HG03558 (cell line): ENCODE measurements at regions not wholly inside any gene's neighbourhood (a gene's known extent, or its start where the extent isn't known, plus 50 kb on each side); places are given as distances from the start of the nearest gene placed in this dataset.
"Not testable (repeated sequence)": the region's sequence is repeated elsewhere in the genome, so short reads cannot be mapped to it uniquely, and the experiment has no call there.

Experiments used
- ATAC-seq: cut with Tn5 transposase; IDR thresholded peaks from one replicate; pipeline ENCODE4 v1.9.1; 2021; ENCODE audit warnings: moderate number of reproducible peaks; ENCODE audit not compliant: unreplicated experiment; ENCODE audit errors: extremely low read depth

DNA sequence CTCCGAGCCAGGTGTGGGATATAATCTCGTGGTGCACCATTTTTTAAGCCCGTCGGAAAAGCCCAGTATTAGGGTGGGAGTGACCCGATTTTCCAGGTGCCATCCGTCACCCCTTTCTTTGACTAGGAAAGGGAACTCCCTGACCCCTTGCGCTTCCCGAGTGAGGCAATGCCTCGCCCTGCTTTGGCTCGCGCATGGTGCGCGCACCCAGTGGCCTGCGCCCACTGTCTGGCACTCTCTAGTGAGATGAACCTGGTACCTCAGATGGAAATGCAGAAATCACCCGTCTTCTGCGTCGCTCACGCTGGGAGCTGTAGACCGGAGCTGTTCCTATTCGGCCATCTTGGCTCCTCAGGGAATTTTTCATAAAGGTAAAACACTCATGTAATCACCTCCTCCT lies 63.9 kb downstream of the RWDD3 start:
- not testable (repeated sequence) for ATAC-seq

DNA sequence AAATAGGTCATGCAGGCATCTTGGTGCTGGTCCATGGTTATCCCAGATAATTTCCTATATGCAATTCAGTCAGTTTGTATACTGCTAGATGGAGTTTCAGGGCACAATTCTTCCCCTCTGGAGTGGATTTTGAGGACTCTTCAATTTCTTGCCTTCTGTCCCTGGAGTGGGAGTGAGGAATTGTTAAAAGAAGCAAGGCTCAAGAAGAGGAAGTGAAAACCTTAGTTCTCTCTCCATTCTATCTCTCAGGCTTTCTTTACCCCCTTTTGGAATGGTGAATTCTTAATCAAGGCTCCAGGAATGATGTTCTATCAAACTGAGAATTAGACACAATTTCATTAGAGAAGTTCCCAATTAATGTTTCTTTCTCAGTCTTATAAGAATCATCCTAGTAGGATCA lies 67.1 kb downstream of the RWDD3 start:
- ATAC-seq = no peak

DNA sequence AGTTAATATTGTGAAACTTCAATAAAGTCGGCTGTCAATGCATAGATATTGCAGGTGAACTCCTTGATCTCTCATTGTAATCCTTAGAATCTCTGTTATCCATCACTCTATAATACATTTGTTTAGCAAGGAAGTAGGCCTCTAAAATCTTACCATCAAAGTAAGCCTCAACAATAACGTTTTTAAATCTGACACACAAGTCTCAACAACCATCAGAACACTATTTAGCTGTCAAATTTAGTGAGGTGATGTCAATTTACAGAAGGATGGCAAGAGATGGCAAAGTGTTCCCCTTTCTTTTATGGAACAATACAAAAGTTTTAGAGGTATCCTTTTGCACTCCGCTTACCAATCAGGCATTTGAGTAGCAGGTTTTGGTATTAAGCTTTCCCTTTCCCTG lies 67.6 kb downstream of the RWDD3 start:
- no peak for ATAC-seq

DNA sequence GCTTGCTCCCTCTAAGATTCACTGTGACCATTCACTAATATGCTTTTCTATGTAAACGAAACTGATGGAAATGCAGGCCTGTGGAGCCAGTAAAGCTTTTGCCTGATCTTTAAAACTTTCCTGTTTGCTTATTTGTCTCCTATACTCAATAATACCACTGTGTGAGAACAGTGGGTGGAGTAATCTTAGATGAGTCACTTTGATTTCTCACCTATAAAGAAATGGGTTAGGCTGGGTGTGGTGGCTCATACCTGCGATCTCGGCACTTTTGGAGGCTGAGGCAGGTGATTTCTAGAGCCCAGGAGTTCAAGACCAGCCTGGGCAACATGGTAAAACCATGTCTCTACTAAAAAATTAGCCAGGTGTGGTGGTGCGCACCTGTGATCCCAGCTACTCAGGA lies 70.8 kb downstream of the RWDD3 start:
- no peak for ATAC-seq

DNA sequence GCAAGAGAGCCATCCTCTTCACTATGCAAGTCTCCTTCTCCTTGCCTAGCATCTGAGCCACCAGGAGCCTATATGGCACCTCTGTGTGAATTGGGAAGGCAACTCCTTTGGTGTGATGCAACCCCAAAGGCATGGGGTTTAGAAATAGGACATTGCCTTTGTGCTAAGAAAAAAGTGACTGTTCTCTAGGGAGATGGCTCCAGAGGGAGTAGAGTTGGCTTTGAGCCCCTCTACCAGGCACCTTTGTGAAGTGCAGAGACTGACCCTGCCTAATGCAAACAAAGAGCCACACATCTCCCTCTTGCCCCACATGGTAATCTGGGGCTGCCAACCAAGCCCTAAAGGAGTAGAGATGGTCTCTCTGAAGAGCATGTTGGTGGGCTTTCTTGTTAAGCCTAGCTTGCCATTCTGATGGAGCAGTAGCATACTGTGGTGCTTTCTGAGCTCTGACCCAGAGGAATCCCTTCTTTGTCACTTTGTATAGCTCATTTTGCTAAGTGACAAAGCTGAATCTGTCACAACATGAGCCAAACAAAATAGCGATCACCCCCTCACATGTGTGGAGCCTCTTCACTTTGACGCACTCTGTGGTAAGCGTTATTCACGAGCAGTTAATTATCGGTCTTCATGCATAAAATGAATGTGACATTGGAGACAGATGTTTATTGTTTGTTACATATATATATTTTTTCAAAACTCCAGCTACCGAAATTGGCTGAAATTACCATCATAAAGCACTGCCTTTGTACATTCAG lies 74.4 kb downstream of the RWDD3 start:
- no peak for ATAC-seq

DNA sequence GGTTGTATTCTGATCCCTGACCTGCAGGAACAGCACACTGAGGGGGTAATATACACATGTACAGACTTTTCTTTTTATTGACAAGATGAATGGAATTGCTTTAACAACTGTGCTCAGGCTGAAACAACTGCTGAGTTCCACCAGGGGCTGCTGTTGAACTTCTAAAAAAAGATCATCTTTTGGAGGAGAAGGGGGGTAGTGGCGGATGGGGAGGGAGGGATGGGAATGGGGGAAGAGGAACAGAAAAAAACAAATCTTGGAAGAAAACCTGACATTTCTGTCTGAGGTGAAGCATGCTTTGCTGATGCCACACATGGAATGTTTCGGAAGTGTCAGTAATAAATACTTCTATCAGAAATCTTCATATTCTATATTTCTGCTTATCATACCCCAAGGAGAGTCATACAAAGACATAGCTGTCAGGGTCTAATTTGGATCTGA lies 75.0 kb downstream of the RWDD3 start:
- ATAC-seq = no peak

DNA sequence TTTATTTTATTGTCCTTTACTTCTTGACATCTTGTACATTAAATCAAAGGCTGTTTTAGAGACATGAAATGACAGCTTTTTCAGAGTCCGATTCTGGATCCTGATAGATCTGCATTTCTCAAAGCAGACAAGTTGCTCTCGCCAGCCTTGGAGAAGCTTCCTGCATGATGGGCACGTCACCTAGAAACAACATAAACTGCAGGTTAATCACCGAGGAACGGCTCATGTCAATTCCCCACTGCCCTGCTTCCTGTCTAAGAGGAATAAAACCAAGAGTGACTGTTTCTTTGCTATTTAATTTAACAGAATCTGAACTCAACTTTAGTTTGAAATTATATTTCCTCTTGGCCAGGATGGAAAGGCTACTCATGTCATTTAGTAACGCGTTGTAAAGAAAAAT lies 77.0 kb downstream of the RWDD3 start:
- no peak for ATAC-seq

DNA sequence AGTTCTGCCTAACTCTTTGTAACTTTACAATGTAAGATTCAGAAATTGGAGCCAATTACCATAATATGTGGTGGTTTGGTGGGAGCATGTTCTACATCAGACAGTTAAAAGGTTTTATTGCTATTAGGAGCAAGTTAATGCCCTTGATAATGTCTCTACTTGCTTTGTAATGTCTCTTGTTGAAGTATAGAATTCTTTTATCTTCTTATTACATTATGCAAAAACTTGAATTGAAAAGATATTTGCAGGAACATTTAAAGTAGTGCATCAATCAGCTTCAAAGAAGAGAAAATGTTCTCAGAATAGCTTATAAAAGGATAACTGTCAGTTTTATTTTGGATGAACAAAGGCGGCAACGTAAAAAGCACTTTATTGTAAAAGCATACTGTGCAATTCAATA lies 77.8 kb downstream of the RWDD3 start:
- no peak for ATAC-seq

DNA sequence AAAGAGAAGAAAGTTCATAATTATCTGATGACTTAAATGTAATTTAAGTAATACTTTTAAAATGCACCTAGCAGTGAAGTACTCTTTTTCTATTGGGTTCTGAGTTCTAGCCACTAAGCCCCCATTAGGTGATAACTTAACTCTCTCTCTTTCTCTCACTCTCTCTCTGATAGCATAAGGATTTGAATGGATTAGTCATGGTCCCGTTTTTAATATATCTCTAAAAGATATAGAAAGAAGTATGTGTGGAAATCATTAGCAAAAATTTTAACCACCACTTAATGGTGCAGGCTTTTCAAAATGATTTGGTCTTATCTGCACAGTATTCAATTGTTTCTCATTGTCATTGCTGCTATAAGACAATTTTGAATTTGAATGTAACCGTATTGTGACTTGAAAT lies 78.2 kb downstream of the RWDD3 start:
- no peak for ATAC-seq

DNA sequence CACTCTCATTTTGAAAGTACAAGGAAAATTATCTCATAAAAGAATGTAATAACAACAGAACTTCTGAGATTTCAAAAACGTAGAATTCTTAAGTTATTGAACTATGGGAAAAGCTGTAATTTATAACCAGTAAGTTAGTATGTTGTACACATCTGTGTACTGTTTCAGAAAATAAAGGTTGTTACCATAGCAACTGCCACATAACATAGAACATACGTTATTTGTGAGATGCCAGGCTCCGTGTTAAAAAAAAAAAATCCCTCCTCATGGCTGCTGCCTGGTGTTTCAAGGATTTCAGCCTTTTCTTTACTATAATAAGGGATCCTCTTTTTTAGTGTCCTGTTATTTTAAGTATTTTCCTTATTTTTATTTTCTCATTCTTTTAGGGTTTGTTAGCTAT lies 79.5 kb downstream of the RWDD3 start:
- no peak for ATAC-seq

DNA sequence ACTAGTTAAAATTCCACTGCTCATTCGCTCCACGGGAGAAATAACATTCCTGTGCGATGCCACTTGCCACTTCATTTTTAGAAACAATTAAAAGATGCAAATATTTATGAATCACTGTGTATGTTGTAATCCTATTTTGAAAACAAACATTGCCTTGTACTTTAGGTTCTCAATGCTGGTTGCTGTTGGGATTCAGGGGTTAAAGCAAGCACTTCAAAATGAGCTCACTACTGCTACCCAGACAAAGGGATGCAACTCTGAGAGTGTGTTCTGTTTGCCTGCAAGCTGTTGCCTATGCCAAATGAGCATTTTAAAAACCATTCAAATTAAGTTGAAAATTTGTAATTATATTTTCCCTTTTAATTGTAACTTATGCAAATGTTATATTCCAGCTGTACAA lies 87.5 kb downstream of the RWDD3 start:
- ATAC-seq = no peak

DNA sequence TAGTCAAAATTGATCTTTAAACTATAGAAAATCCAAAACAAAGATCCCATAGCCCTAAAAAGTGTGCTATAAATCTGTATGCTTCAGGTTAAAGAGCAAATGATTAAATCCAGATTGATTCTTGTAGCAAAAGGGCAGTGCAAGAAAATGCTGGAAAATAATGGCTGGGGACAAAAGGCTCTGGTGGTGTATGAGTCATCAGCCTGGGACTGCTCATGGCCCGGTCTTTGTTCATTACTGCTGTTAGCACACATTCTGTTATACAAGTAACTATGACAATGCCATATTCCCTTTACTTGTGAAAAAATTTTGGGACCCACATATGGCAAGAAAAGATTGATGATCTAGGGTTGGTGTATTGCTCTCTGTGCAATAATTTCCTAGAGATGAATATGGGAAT lies 89.1 kb downstream of the RWDD3 start:
- ATAC-seq = no peak

DNA sequence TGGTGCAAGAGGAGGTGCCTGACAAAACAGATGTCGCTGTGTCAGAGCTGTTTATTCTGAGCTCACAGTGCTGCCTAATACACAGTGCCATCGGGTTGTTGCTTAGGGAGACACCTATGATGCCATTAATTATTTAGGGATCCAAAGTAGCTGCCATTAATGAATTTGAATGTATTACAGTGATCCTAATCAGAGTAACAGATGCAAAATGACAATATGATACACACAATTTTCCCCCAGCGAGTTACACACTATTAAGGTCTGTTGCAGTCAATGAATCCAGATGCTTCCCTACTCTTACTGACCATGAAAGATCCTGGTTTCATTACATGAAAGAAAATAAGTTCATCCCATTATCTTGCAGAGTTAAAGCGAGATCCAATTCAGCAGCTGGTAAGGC lies 91.3 kb downstream of the RWDD3 start:
- no peak for ATAC-seq

DNA sequence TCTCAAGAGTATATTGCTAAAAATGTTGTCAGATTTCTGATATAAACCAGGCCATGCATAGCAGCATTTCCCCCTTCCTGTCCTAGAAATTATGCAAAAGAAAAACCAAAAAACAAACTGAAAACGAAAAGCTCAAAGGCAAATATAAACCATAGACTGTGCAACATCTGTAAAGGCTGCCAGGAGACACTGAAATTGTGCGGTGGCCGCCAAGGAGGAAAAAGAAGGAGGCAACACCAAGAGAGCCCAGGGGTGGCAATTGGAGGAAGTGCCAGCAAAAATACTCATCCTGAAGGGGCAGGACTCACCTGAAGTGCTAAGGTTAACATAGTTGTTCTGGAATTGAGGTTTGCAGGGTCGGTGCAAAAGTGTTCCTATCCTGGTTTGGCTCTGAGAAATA lies 92.0 kb downstream of the RWDD3 start:
- no peak for ATAC-seq

DNA sequence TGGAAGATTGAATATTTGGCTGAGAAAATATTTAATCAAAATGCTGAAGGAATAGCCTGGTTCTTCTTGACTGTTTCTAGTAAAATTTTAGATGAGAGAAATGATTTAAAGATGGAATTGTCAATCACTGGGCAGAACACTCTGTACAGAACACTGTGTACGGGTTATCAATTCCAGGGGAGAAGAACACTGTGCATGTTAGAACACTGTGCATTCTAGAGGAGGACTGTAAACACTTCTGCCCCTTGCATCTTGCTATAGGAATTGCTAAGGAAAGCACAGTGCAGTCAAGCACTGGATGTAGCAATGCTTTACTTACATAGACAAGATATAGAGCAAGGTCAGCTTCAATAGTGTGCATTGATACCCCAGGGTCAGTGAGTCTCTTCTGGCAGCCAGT lies 98.7 kb downstream of the RWDD3 start:
- no peak for ATAC-seq

DNA sequence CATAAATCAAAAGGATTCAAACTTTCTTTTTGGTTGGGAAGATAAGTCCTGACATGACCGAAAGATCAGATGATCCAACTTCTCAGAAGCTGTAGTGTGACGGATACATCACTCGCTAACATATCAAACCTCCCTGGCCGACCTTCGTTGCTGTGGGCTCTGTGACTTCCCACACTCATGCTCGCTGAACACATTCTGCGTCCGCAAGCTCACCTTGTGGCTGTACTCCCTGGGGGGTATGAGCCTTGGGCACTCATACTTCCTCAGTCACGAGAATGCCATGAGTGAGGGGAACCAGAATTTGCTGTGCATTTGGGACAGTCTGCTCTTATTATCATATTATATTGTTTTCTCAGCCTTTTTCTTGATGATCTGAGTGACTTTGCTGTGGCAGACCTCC lies 105.4 kb downstream of the RWDD3 start:
- no peak for ATAC-seq

DNA sequence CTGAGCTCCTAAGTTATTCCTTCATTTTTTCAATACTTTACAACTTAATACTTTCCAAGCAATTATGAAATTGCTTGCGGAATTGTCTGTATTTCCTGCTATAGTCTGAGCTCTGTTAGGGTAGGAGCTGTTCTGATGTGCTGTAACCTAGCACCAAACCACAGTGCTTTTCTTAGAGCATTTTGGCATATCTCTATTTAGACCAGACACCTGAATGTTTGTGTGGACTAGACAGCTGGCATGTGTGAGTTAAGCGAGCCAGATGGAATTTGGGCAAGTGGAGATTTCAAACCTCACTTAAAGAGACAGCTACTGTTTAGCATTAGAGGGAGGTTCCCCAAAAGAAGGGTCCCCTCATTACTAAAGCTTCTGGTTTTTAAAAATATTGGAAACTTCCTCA lies 106.1 kb downstream of the RWDD3 start:
- ATAC-seq = no peak

DNA sequence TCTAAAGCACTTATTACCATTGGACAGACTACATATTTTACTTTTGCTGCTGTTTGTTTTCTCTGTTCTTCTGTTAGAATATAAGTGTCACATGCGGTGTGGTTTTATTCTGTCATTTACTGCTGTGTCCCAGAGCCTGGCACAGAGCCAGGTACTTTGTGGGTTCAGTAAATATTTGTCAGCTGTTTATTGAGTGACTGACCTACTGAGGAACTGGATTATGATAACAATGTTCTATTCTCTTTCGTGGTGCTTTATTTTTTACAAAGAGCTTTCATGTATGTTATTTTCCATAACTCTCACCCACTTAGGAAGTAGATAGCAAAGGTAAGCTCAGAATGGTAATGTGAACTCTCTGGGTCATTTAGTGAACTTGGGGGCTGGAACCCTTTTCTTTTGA lies 118.8 kb downstream of the RWDD3 start:
- no peak for ATAC-seq

DNA sequence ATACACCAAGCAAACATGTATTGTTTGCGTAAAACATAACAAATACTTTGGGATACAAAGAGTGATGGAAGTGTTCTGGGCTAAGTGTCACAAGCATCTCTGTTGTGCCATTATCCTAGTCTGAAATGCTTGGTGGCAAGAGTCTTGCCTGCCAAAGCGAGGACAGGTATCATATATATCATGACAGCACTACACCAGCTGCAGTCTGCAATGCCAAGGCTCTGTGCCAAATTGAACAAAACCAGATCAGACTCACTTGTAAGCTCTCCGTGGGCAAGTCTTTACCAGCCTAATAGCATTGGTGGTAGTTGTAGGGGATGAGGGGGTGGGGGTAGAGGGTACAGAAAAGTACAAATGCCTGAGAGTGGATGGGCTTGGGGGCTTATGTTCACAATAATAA lies 119.2 kb downstream of the RWDD3 start:
- ATAC-seq = no peak

DNA sequence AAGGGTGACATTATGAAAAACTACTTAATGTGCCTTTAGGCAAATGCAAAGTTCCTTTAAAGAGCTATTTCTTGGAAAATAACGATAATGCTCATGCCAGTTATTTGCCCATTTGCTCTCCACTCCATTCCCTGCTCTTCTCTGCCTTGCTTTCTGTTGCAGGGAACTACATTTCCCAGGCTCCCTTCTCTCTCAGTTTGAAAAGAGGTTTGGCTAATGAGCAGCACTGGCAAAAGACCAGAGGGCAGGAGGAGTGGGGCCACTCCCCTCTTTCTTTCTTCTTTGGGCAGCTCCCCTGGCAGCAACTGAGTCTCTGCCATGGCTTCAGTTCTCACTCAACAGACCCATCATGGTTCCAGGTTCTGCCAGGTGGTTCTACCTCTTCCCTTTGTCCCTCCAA lies 130.5 kb downstream of the RWDD3 start:
- no peak for ATAC-seq

DNA sequence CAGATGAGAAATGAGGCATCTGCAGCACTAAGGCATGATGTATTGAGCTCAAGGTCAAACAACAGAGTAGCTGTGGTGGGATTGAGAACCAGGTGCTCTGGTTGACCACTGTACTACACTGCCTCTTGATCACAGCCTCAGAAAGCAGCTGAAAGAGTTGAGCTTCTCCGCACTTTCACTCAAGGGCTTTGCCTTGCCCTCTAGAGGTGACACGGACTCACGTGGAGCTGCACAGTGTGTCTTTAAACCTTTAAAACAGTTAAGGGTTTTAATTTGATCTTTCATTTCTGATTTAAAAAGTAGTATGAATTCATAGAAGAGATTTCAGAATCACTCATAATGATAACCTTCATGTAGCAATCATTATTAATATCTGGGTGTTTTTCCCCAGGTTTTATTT lies 132.5 kb downstream of the RWDD3 start:
- ATAC-seq = no peak

DNA sequence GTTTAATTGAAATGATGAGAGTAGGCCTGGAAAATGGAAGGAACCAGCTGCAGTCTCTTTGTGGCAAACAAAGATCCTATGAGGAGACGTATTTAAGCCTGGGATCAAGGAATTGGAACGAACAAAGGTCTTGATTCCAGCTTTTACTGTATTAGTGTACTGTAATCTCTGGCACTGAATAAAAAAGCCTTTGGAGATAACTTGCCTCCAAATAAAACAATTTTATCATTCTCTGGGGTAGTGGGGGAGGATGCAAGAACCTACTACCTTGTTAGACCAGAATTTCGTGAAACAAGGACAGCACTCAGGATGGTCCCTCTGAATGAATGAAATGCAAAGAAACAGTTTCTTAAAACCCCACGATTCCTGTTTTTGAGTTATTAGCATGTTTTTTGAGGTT lies 134.2 kb downstream of the RWDD3 start:
- no peak for ATAC-seq
